T-helper 17 cell (primary cell): ENCODE measurements at regions not wholly inside any gene's neighbourhood (a gene's known extent, or its start where the extent isn't known, plus 50 kb on each side); places are given as distances from the start of the nearest gene placed in this dataset.

Source experiments
- ATAC-seq: fragments of 150-1000 bp; cut with Tn5 transposase; 2 replicates; pipeline ENCODE4 v1.10.0; 2021; ENCODE audit warnings: mild to moderate bottlenecking, moderate library complexity
- DNase-seq, 3 donors: peaks; one replicate each; pipeline versions ENCODE4 v3.0.0 to v3.0.0-alpha.2; 2020 to 2021
- H3K9me3 ChIP-seq: one replicate; pipeline ENCODE4 v1.7.0; 2013; ENCODE audit warnings: low read length, mild to moderate bottlenecking; ENCODE audit not compliant: control insufficient read depth, poor library complexity, severe bottlenecking
- H3K27ac Mint-ChIP-seq: one replicate; pipeline ENCODE4 v1.8.0; 2022; ENCODE audit warnings: mild to moderate bottlenecking, moderate library complexity, mixed read lengths
- H3K27me3 Mint-ChIP-seq: one replicate; pipeline ENCODE4 v1.8.0; 2022; ENCODE audit warnings: mixed read lengths
- H3K36me3 Mint-ChIP-seq: one replicate; pipeline ENCODE4 v1.8.0; 2022; ENCODE audit warnings: low read depth, mixed read lengths
- H3K4me1 Mint-ChIP-seq: one replicate; pipeline ENCODE4 v1.8.0; 2022; ENCODE audit warnings: mild to moderate bottlenecking, mixed read lengths
- H3K4me3 Mint-ChIP-seq: one replicate; pipeline ENCODE4 v1.8.0; 2022; ENCODE audit warnings: mild to moderate bottlenecking, moderate library complexity, mixed read lengths

DNA sequence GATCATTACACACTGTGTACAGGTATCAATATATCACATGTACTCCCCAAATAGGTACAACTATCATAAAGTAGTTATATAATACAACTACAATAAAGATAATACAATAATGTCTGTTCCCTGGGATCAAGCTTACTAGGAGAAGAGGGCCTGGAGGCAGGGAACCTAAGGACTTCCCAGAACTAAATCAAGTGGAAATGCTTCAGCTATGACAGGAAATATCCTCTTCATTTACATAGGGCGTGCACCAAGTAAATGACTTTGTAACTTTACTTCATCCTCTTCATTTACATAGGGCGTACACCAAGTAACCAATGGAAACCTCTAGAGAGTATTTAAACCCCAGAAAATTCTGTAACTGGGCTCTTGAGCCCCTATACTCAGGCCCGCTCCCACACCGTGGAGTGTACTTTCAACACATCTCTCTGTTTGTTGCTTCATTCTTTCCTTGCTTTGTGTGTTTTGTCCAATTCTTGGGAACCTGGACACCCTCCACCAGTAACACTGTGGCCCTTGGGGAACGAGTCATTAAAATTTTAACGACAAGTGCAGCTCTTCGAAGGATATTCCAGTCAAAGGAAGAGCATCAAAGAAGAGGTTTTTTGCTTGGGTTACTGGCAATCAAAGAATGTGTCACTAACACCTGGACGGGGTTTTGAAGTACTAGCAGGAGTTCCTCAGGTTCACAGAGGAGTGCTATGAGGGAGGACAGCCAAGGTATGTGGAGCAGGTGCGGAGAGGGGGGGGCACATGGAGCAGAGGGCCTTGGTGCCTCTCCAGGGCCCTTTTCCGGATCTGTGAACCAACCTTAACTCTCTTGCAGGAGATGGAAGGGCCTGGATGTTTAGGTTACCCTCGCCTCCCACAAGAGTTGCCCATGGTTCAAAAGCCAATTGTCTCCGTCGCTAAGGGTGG lies 106.6 kb upstream of the DAP start:
- ATAC-seq: no peak
- Mint-ChIP-seq H3K36me3 (no peaks in the 10 kb centered on the region), H3K27ac (no peak overlapping the region)

DNA sequence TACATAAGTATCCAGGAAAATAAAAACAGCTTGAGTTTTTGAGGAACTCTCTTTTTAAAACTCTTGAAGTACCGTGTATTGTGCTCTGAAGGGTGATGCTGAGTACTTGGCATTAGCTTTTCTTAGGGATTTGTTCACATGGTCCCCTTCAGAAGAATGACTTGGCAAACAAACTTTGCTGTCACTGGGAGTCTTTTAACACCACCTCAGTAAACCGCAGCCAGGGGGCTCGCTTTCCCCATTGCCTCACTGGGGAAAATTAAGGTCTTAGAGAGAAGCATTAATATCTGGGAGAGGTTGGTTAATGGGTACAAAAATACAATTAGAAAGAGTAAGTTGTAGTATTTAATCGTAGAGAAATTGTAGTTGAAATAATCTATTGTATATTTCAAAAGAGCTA lies 105.9 kb upstream of the DAP start:
- no peaks in the 10 kb centered on the region for H3K9me3 ChIP-seq
- Mint-ChIP-seq H3K4me3 (no peak overlapping the region), H3K27me3 (peaks cover 21% of the 10 kb centered on the region), H3K27ac (no peak overlapping the region), H3K36me3 (no peaks in the 10 kb centered on the region), H3K4me1 (no peaks in the 10 kb centered on the region)
- ATAC-seq (no peak), DNase-seq (no peak)

More for the DNA sequence above, 106.6 kb upstream of the DAP start:
- H3K9me3 ChIP-seq: no peaks in the 10 kb centered on the region
- H3K4me3 Mint-ChIP-seq: no peak overlapping the region
- no peak for DNase-seq
- no peaks in the 10 kb centered on the region for H3K4me1 Mint-ChIP-seq
- H3K27me3 Mint-ChIP-seq: peaks cover 19% of the 10 kb centered on the region

GRCh38 chr5:10863763-10864383 lies 102.8 kb upstream of the DAP start:
- Mint-ChIP-seq H3K4me1 (no peaks in the 10 kb centered on the region), H3K27ac (no peak overlapping the region), H3K36me3 (no peaks in the 10 kb centered on the region), H3K27me3 (peaks cover 32% of the 10 kb centered on the region), H3K4me3 (no peak overlapping the region)
- no peaks in the 10 kb centered on the region for H3K9me3 ChIP-seq
- ATAC-seq (peak; percentile 75), DNase-seq (peak; percentile 19 to 45 (median 20))

DNA sequence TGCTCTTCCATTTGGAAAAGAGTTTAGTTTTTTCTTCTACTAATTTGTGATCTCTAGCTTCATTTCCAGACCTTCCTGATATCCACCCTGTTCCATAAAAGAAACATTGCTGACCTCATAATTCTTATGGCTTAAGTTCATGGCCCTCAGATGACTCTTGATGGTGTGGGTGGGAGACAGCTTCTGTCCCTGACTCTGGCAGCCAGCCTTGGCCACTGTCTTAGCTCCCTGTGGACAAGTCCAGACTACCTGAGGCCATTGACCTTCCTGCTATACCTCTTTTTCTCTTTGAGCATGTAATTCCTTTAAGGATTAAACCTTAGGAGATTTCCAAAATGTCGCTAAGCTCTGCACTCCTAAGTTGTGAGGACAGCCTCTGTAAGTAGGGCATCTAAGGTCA lies 101.1 kb upstream of the DAP start:
- no peaks in the 10 kb centered on the region for H3K4me1 Mint-ChIP-seq
- peaks cover 50% of the 10 kb centered on the region for H3K27me3 Mint-ChIP-seq
- H3K27ac Mint-ChIP-seq: no peak overlapping the region
- ATAC-seq: no peak
- H3K4me3 Mint-ChIP-seq: no peak overlapping the region
- H3K9me3 ChIP-seq: no peaks in the 10 kb centered on the region
- no peak for DNase-seq
- no peaks in the 10 kb centered on the region for H3K36me3 Mint-ChIP-seq

DNA sequence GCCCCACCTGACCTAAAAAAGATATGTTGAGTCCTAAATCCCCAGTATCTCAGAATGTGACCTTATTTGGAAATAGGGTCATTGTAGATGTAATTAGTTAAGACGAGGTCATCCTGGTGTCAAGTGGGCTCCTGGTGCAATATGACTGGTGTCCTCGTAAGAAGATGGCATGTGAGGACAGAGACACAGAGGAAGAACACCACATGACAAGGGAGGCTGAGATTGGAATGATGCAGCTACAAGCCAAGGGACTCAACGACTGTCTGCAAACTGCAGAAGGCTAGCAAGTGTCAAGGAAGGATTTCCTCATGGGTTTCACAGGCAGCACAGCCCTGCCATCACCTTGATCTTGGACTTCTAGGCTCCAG lies 100.4 kb upstream of the DAP start:
- DNase-seq (no peak), ATAC-seq (no peak)
- H3K27me3 Mint-ChIP-seq: peaks cover 55% of the 10 kb centered on the region
- no peaks in the 10 kb centered on the region for H3K9me3 ChIP-seq
- H3K4me1 Mint-ChIP-seq: no peaks in the 10 kb centered on the region
- H3K27ac Mint-ChIP-seq: no peak overlapping the region
- no peak overlapping the region for H3K4me3 Mint-ChIP-seq
- no peaks in the 10 kb centered on the region for H3K36me3 Mint-ChIP-seq

DNA sequence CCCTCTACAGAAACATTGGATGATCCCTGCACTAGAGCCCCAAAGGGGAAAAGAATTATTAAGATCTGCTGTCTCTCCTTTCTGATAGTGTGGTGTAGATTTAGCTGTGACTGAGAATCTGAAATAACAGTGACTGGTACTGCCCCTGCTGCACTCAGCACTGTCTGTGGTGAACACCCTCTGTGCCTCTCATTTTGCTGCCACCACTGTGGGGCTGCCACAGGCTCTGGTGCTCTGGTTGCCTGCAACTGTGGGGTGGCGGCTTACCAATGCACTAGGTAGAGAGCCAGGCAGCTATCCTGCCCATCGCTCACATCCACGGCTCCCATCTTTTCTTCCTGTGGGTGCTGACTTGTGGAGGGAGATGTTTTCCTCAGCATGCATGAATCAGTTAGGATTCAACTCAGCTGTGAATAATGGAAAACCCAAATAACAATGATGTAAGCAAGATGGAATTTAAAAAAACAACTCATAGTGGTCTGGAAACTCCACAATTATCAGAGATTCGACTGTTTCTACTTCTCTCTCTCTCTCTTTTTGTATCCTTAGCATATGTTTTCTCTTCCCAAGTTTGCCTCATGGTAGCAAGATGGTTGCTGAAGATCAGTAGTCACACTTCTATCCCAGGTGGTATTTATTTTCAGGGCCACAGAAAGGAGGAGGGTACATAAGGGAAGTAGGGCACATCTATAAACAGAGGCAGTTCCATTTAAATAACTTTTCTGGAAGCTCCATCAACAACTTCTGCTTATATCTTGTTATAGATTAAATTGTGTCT lies 99.8 kb upstream of the DAP start:
- H3K4me1 Mint-ChIP-seq: no peaks in the 10 kb centered on the region
- H3K4me3 Mint-ChIP-seq: no peak overlapping the region
- ATAC-seq (no peak), DNase-seq (no peak)
- H3K36me3 Mint-ChIP-seq: no peaks in the 10 kb centered on the region
- H3K27ac Mint-ChIP-seq: no peak overlapping the region
- no peaks in the 10 kb centered on the region for H3K9me3 ChIP-seq
- H3K27me3 Mint-ChIP-seq: peaks cover 55% of the 10 kb centered on the region

DNA sequence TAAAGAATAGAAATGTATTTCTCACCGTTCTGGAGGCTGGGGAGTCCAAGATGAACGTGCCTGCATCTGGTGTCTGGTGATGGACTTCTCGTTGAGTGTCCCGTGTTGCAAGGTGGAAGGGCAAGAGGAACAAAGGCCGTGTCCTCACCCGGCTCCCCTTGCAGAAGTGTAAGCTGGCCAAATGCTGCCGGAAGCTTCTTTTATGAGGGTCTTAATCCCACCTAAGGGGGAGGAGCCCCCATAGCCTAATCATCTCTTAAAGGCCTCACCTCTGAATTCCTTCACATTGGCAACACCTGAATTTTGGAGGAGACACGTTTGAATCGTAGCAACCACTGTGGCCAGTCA lies 99.1 kb upstream of the DAP start:
- no peak for DNase-seq
- Mint-ChIP-seq H3K4me1 (no peaks in the 10 kb centered on the region), H3K4me3 (no peak overlapping the region), H3K36me3 (no peaks in the 10 kb centered on the region), H3K27me3 (peaks cover 55% of the 10 kb centered on the region), H3K27ac (no peak overlapping the region)
- ATAC-seq: no peak
- no peaks in the 10 kb centered on the region for H3K9me3 ChIP-seq

- Mint-ChIP-seq H3K4me3 (no peak overlapping the region), H3K27ac (no peak overlapping the region), H3K36me3 (no peaks in the 10 kb centered on the region), H3K4me1 (no peaks in the 10 kb centered on the region), H3K27me3 (peaks cover 55% of the 10 kb centered on the region)
- no peaks in the 10 kb centered on the region for H3K9me3 ChIP-seq
- ATAC-seq: no peak
- no peak for DNase-seq
Observed at GRCh38 chr5:10859393-10860195, 98.6 kb upstream of the DAP start.

- H3K4me1 Mint-ChIP-seq: no peaks in the 10 kb centered on the region
- H3K36me3 Mint-ChIP-seq: no peaks in the 10 kb centered on the region
- no peaks in the 10 kb centered on the region for H3K9me3 ChIP-seq
- ATAC-seq (no peak), DNase-seq (no peak)
- no peak overlapping the region for H3K4me3 Mint-ChIP-seq
- no peak overlapping the region for H3K27ac Mint-ChIP-seq
- peaks cover 62% of the 10 kb centered on the region for H3K27me3 Mint-ChIP-seq
Observed at GRCh38 chr5:10858945-10859344, 97.9 kb upstream of the DAP start.

DNA sequence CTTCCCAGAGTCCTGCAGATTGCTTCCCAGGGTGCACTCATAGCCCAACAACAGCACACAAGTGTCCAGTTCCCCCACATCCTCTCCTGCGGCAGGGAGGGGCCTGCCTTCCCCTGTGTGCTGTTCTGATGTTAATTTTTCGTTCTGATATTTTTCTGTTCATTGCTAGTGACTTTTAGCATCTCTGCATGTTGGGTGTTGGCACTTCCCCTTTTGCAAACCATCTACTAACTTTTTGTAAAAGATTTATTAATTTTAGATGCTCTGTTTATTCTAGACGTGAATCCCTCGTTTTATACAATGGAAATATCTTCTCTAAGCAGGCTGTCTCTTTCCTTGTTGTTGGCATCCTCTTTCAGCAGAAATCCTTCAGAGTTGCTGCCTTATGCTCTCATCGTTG lies 97.3 kb upstream of the DAP start:
- Mint-ChIP-seq H3K27me3 (peaks cover 57% of the 10 kb centered on the region), H3K27ac (no peak overlapping the region), H3K4me3 (no peak overlapping the region), H3K4me1 (no peaks in the 10 kb centered on the region), H3K36me3 (no peaks in the 10 kb centered on the region)
- no peaks in the 10 kb centered on the region for H3K9me3 ChIP-seq
- DNase-seq: no peak
- ATAC-seq: no peak

- no peak for ATAC-seq
- Mint-ChIP-seq H3K27me3 (peaks cover 53% of the 10 kb centered on the region), H3K36me3 (no peaks in the 10 kb centered on the region), H3K4me1 (no peaks in the 10 kb centered on the region), H3K27ac (peak overlapping the region; percentile 14), H3K4me3 (no peak overlapping the region)
- no peak for DNase-seq
- no peaks in the 10 kb centered on the region for H3K9me3 ChIP-seq
Observed at GRCh38 chr5:10857338-10857733, 96.3 kb upstream of the DAP start.

- Mint-ChIP-seq H3K36me3 (no peaks in the 10 kb centered on the region), H3K27ac (peak overlapping the region; percentile 14), H3K27me3 (peaks cover 49% of the 10 kb centered on the region), H3K4me1 (no peaks in the 10 kb centered on the region), H3K4me3 (no peak overlapping the region)
- ATAC-seq (no peak), DNase-seq (no peak)
- H3K9me3 ChIP-seq: no peaks in the 10 kb centered on the region
Observed at GRCh38 chr5:10856683-10857337, 95.8 kb upstream of the DAP start.
